IMR-90 (cell line): ENCODE measurements at regions not wholly inside any gene's neighbourhood (a gene's known extent, or its start where the extent isn't known, plus 50 kb on each side); places are given as distances from the start of the nearest gene placed in this dataset.

Experiments used
- ATAC-seq: fragments of 200-7000 bp; cut with Tn5 transposase; 2 replicates; pipeline ENCODE4 v1.9.1; 2020; ENCODE audit warnings: low read depth, mild to moderate bottlenecking, moderate library complexity
- BruUV-seq: library from RNA; stranded (reverse); fragments of 400-500 nt; replicated peaks from 2 replicates; lab custom pipeline; 2021; lab: Mats Ljungman, UMichigan
- CTCF ChIA-PET: fragments of 300-600 bp; formaldehyde crosslinking; extraction: SDS; loops from one replicate; lab custom pipeline; 2021; ENCODE audit warnings: antibody characterized with exemption; lab: Yijun Ruan, JAX
- POLR2A ChIA-PET: fragments of 300-600 bp; sonication (Branson Sonifier 250); formaldehyde crosslinking; loops from one replicate; lab custom pipeline; 2022; ENCODE audit warnings: antibody characterized with exemption; ENCODE audit not compliant: unreplicated experiment; lab: Charles Lee
- DNase-seq: peaks from one replicate; pipeline ENCODE4 v3.0.0; 2013
- H2AFZ ChIP-seq: replicated peaks from 2 replicates; pipeline ENCODE3; 2013; ENCODE audit warnings: low read length, mild to moderate bottlenecking; ENCODE audit not compliant: poor library complexity
- H2AK5ac ChIP-seq: 2 replicates; pipeline ENCODE4 v1.6.1; 2013; ENCODE audit warnings: low read depth, low read length, inconsistent platforms
- H2AK9ac ChIP-seq: replicated peaks from 2 replicates; pipeline ENCODE3; 2013; ENCODE audit warnings: mild to moderate bottlenecking, low read depth, low read length, moderate library complexity; ENCODE audit not compliant: poor library complexity
- H2BK120ac ChIP-seq: 2 replicates; pipeline ENCODE4 v1.6.1; 2013; ENCODE audit warnings: low read depth, low read length, inconsistent platforms
- H2BK15ac ChIP-seq: 3 replicates; pipeline ENCODE4 v1.6.1; 2013; ENCODE audit warnings: low read depth, low read length, inconsistent platforms
- H2BK20ac ChIP-seq: 2 replicates; pipeline ENCODE4 v1.6.1; 2013; ENCODE audit warnings: low read depth, mild to moderate bottlenecking, inconsistent platforms, low read length, moderate library complexity
- H2BK5ac ChIP-seq: 2 replicates; pipeline ENCODE4 v1.6.1; 2013; ENCODE audit warnings: mild to moderate bottlenecking, low read depth, low read length, inconsistent platforms; ENCODE audit not compliant: poor library complexity, severe bottlenecking
- H3K14ac ChIP-seq: replicated peaks from 2 replicates; pipeline ENCODE4 v1.6.1; 2013; ENCODE audit warnings: low read depth, low read length, inconsistent platforms
- H3K18ac ChIP-seq: 2 replicates; pipeline ENCODE4 v1.6.1; 2013; ENCODE audit warnings: low read depth, low read length, control low read depth
- H3K23ac ChIP-seq: 2 replicates; pipeline ENCODE4 v1.6.1; 2013; ENCODE audit warnings: low read depth, low read length, inconsistent platforms
- H3K27ac ChIP-seq: 2 replicates; pipeline ENCODE4 v1.5.1; 2013; ENCODE audit warnings: mild to moderate bottlenecking, control low read depth, low read length; ENCODE audit not compliant: insufficient read depth
- H3K27me3 ChIP-seq: 2 replicates; pipeline ENCODE4 v1.6.1; 2013; ENCODE audit warnings: low read length; ENCODE audit not compliant: control insufficient read depth, insufficient read depth
- H3K36me3 ChIP-seq: 2 replicates; pipeline ENCODE4 v1.6.1; 2013; ENCODE audit warnings: low read length, mixed read lengths; ENCODE audit not compliant: control insufficient read depth, insufficient read depth
- H3K4ac ChIP-seq: 2 replicates; pipeline ENCODE4 v1.6.1; 2013; ENCODE audit warnings: low read depth, low read length, inconsistent platforms
- H3K4me1 ChIP-seq: 2 replicates; pipeline ENCODE4 v1.6.1; 2013; ENCODE audit warnings: low read length, mixed read lengths; ENCODE audit not compliant: control insufficient read depth, insufficient read depth
- H3K4me2 ChIP-seq: 2 replicates; pipeline ENCODE4 v1.6.1; 2013; ENCODE audit warnings: low read depth, mild to moderate bottlenecking, control low read depth, low read length, moderate library complexity
- H3K4me3 ChIP-seq: 2 replicates; pipeline ENCODE4 v1.5.1; 2013; ENCODE audit warnings: low read depth, mild to moderate bottlenecking, control low read depth, low read length, moderate library complexity; ENCODE audit not compliant: insufficient read depth
- H3K56ac ChIP-seq: 2 replicates; pipeline ENCODE4 v1.6.1; 2013; ENCODE audit warnings: low read length, inconsistent platforms; ENCODE audit not compliant: insufficient read depth; ENCODE audit errors: extremely low read depth
- H3K79me1 ChIP-seq, 2 experiments: 2 replicates each; pipeline ENCODE4 v1.6.1; 2013; ENCODE audit warnings: low read length in 2 of 2, inconsistent platforms in 1 of 2, low read depth in 1 of 2
- H3K9ac ChIP-seq: 2 replicates; pipeline ENCODE4 v1.6.1; 2013; ENCODE audit warnings: low read depth, low read length, control low read depth
- H3K9me1 ChIP-seq: 2 replicates; pipeline ENCODE4 v1.6.1; 2013; ENCODE audit warnings: low read length, inconsistent platforms; ENCODE audit not compliant: insufficient read depth
- H3K9me3 ChIP-seq: 2 replicates; pipeline ENCODE4 v1.6.1; 2013; ENCODE audit warnings: low read length; ENCODE audit not compliant: control insufficient read depth, insufficient read depth
- H4K20me1 ChIP-seq: 2 replicates; pipeline ENCODE4 v1.6.1; 2013; ENCODE audit warnings: low read length, inconsistent platforms; ENCODE audit not compliant: insufficient read depth
- H4K5ac ChIP-seq: 2 replicates; pipeline ENCODE4 v1.6.1; 2013; ENCODE audit warnings: mild to moderate bottlenecking, low read depth, low read length, control low read depth
- H4K8ac ChIP-seq, 2 experiments: 2 replicates each; pipeline ENCODE4 v1.6.1; 2013; ENCODE audit warnings: low read depth in 2 of 2, low read length in 2 of 2, control low read depth in 1 of 2, inconsistent platforms in 1 of 2
- H4K91ac ChIP-seq: 2 replicates; pipeline ENCODE4 v1.6.1; 2013; ENCODE audit warnings: low read depth, low read length, inconsistent platforms; ENCODE audit not compliant: insufficient read depth
- BHLHE40 ChIP-seq: fragments of 150-350 bp; IDR thresholded peaks from 2 replicates; pipeline ENCODE4 v1.6.1; 2016; ENCODE audit warnings: mild to moderate bottlenecking, low read depth, low read length
- CEBPB ChIP-seq: IDR thresholded peaks from 2 replicates; pipeline ENCODE4 v1.6.1; 2012; ENCODE audit warnings: low read depth, low read length, improper control_type of control experiment
- CHD1 ChIP-seq: IDR thresholded peaks from 2 replicates; pipeline ENCODE4 v1.6.1; 2012; ENCODE audit warnings: low read depth, low read length, improper control_type of control experiment
- ELK1 ChIP-seq: fragments of 150-350 bp; IDR thresholded peaks from 2 replicates; pipeline ENCODE4 v1.6.1; 2016; ENCODE audit warnings: low read depth, mild to moderate bottlenecking, low read length, moderate library complexity, borderline replicate concordance
- FOS ChIP-seq: fragments of 150-350 bp; IDR thresholded peaks from 2 replicates; pipeline ENCODE4 v1.6.1; 2016; ENCODE audit warnings: low read depth, low read length
- MAFK ChIP-seq: IDR thresholded peaks from 2 replicates; pipeline ENCODE4 v1.6.1; 2012; ENCODE audit warnings: low read depth, low read length, improper control_type of control experiment
- MAZ ChIP-seq: IDR thresholded peaks from 2 replicates; pipeline ENCODE4 v1.6.1; 2012; ENCODE audit warnings: low read depth, mild to moderate bottlenecking, low read length, improper control_type of control experiment, moderate library complexity, borderline replicate concordance
- MXI1 ChIP-seq: IDR thresholded peaks from 2 replicates; pipeline ENCODE4 v1.6.1; 2012; ENCODE audit warnings: low read depth, mild to moderate bottlenecking, low read length, moderate library complexity, borderline replicate concordance
- NFE2L2 ChIP-seq: fragments of 150-350 bp; IDR thresholded peaks from 2 replicates; pipeline ENCODE4 v1.6.1; 2016; ENCODE audit warnings: low read depth, mild to moderate bottlenecking, low read length
- POLR2A ChIP-seq: IDR thresholded peaks from 2 replicates; pipeline ENCODE4 v1.6.1; 2012; ENCODE audit warnings: mild to moderate bottlenecking, low read depth, low read length
- RAD21 ChIP-seq: IDR thresholded peaks from 2 replicates; pipeline ENCODE4 v1.6.1; 2012; ENCODE audit warnings: low read length, improper control_type of control experiment
- RCOR1 ChIP-seq: IDR thresholded peaks from 2 replicates; pipeline ENCODE4 v1.6.1; 2012; ENCODE audit warnings: mild to moderate bottlenecking, low read length, improper control_type of control experiment; ENCODE audit not compliant: insufficient replicate concordance
- RFX5 ChIP-seq: IDR thresholded peaks from 2 replicates; pipeline ENCODE4 v1.8.0; 2012; ENCODE audit warnings: low read depth, mild to moderate bottlenecking, low read length, moderate library complexity
- SMC3 ChIP-seq: fragments of 150-350 bp; IDR thresholded peaks from 2 replicates; pipeline ENCODE4 v1.6.1; 2016; ENCODE audit warnings: low read depth, mild to moderate bottlenecking, antibody characterized with exemption, low read length, moderate library complexity
- USF2 ChIP-seq: fragments of 150-350 bp; IDR thresholded peaks from 2 replicates; pipeline ENCODE4 v1.6.1; 2017; ENCODE audit warnings: mild to moderate bottlenecking, antibody characterized with exemption, low read length, low read depth
- WGBS, 2 experiments: methylation state at CpG; one replicate each; pipeline versions ENCODE4 v1.1.5 to v1.1.7; 2013; ENCODE audit warnings: missing lambda C conversion rate in 2 of 2; ENCODE audit not compliant: insufficient read length in 1 of 2; ENCODE audit errors: extremely low coverage in 2 of 2; 5-methylcytosine and 5-hydroxymethylcytosine counted together
- dilution Hi-C: fragments of 300-500 bp; cut with HindIII; formaldehyde crosslinking; loops from one replicate; pipeline ENCODE4 v1.14.3; 2018; ENCODE audit warnings: low sequenced_read_pairs; ENCODE audit not compliant: unreplicated experiment
- in situ Hi-C: fragments of 300-500 bp; cut with MboI; formaldehyde crosslinking; loops from 3 replicates; pipeline ENCODE4 v1.14.3; 2019; ENCODE audit warnings: low sequenced_read_pairs, inconsistent platforms, mixed read lengths
- intact Hi-C: fragments of 100-400 bp; cut with micrococcal nuclease; formaldehyde crosslinking; loops from 2 replicates; pipeline ENCODE4 v1.10.0; 2022
- TF ChIP-seq, protein P1 (sequence below): conservative IDR thresholded peaks from 2 replicates; pipeline ENCODE4 v1.5.1; 2012; ENCODE audit warnings: mild to moderate bottlenecking, low read depth, low read length, improper control_type of control experiment

DNA sequence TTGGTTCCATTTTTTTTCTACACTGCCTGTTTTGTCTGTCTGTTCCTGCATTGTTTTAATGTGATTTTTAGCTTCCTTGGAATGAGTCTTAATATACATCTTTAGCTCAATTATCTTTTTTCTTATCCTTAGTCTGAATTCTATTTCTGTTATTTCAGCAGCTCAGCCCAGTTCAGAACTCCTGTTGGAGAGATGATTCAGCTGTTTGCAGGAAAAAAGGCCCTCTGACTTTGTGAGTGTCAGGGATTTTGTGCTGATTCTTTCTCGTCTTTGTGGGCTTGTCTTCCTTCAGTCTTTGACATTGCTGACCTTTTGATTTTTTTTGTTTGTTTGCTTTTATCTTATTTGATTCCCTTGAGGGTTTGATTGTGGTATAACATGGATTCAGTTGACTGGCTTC is 343.2 kb upstream of the TRAM1L1 start:
- DNase-seq, result no peak
- dilution Hi-C loops, result no loop called here

More for the DNA sequence above, 343.2 kb upstream of the TRAM1L1 start:
- Histone ChIP-seq H3K79me1 (no peaks in the 10 kb centered on the region), H3K4me1 (no peaks in the 10 kb centered on the region), H2BK5ac (no peak overlapping the region), H3K18ac (no peak overlapping the region), H3K4me3 (no peak overlapping the region), H4K20me1 (no peaks in the 10 kb centered on the region), H3K4ac (no peak overlapping the region), H4K91ac (no peak overlapping the region), H2AK9ac (no peak overlapping the region), H3K9me1 (no peaks in the 10 kb centered on the region), H3K4me2 (no peak overlapping the region), H4K8ac (no peak overlapping the region), H3K9me3 (no peaks in the 10 kb centered on the region), H3K27ac (no peak overlapping the region), H3K27me3 (no peaks in the 10 kb centered on the region), H2BK20ac (no peak overlapping the region), H3K23ac (no peak overlapping the region), H3K56ac (no peak overlapping the region), H3K36me3 (no peaks in the 10 kb centered on the region), H2AFZ (no peak overlapping the region), H3K9ac (no peak overlapping the region), H2BK120ac (no peak overlapping the region), H3K14ac (no peak overlapping the region), H2BK15ac (no peak overlapping the region), H2AK5ac (no peak overlapping the region), H4K5ac (no peak overlapping the region)
- ChIA-PET POLR2A (no interaction called here), CTCF (interaction anchor here (0.6 to 1.1 kb wide), 3 partner anchors 13 to 182 kb away, joined by 3 to 4 read pairs (median 3); no protein-coding TSS in a partner anchor)
- in situ Hi-C loops, result no loop called here
- BruUV-seq, result no TSS peak
- intact Hi-C loops, result no loop called here
- TF ChIP-seq RAD21 (no peak), ELK1 (no peak), RFX5 (no peak), CHD1 (no peak), CEBPB (no peak), USF2 (no peak), MXI1 (no peak), BHLHE40 (no peak), POLR2A (no peak), FOS (no peak), MAZ (no peak), MAFK (no peak), NFE2L2 (no peak), RCOR1 (no peak), SMC3 (no peak)
- TF ChIP-seq, protein P1, sequence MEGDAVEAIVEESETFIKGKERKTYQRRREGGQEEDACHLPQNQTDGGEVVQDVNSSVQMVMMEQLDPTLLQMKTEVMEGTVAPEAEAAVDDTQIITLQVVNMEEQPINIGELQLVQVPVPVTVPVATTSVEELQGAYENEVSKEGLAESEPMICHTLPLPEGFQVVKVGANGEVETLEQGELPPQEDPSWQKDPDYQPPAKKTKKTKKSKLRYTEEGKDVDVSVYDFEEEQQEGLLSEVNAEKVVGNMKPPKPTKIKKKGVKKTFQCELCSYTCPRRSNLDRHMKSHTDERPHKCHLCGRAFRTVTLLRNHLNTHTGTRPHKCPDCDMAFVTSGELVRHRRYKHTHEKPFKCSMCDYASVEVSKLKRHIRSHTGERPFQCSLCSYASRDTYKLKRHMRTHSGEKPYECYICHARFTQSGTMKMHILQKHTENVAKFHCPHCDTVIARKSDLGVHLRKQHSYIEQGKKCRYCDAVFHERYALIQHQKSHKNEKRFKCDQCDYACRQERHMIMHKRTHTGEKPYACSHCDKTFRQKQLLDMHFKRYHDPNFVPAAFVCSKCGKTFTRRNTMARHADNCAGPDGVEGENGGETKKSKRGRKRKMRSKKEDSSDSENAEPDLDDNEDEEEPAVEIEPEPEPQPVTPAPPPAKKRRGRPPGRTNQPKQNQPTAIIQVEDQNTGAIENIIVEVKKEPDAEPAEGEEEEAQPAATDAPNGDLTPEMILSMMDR, result no peak
- WGBS, 2 experiments, result no CpG with 5 or more reads among the region's 1 CpG
- peak; percentile 35; the same call in 1 of the 2 replicates for ATAC-seq
